H9 (cell line): ENCODE measurements at regions not wholly inside any gene's neighbourhood (a gene's known extent, or its start where the extent isn't known, plus 50 kb on each side); places are given as distances from the start of the nearest gene placed in this dataset.

Source experiments
- DNase-seq: peaks from one replicate; pipeline ENCODE4 v3.0.0-alpha.2; 2017
- H2AFZ ChIP-seq: one replicate; pipeline ENCODE4 v1.6.1; 2013; ENCODE audit warnings: mild to moderate bottlenecking, low read length, control low read depth, moderate library complexity
- H2AK5ac ChIP-seq: 2 replicates; pipeline ENCODE4 v1.6.1; 2013; ENCODE audit warnings: low read length, control low read depth, mixed read lengths; ENCODE audit not compliant: insufficient read length
- H2BK120ac ChIP-seq: one replicate; pipeline ENCODE4 v1.6.1; 2013; ENCODE audit warnings: low read depth, mild to moderate bottlenecking, low read length, control low read depth, inconsistent platforms; ENCODE audit not compliant: poor library complexity, severe bottlenecking
- H2BK12ac ChIP-seq: 2 replicates; pipeline ENCODE4 v1.6.1; 2013; ENCODE audit warnings: low read length, control low read depth, mixed read lengths, low read depth; ENCODE audit not compliant: insufficient read length
- H2BK15ac ChIP-seq: 2 replicates; pipeline ENCODE4 v1.6.1; 2013; ENCODE audit warnings: low read depth, low read length, control low read depth
- H2BK20ac ChIP-seq: one replicate; pipeline ENCODE4 v1.6.1; 2013; ENCODE audit warnings: low read depth, mild to moderate bottlenecking, low read length, control low read depth, inconsistent platforms; ENCODE audit not compliant: poor library complexity, severe bottlenecking
- H2BK5ac ChIP-seq: 2 replicates; pipeline ENCODE4 v1.6.1; 2013; ENCODE audit warnings: low read length, control low read depth, mixed read lengths; ENCODE audit not compliant: insufficient read length
- H3K14ac ChIP-seq: 2 replicates; pipeline ENCODE4 v1.6.1; 2013; ENCODE audit warnings: low read length, control low read depth; ENCODE audit not compliant: insufficient read depth
- H3K18ac ChIP-seq: 2 replicates; pipeline ENCODE4 v1.6.1; 2013; ENCODE audit warnings: low read depth, mild to moderate bottlenecking, mixed read lengths, low read length, control low read depth; ENCODE audit not compliant: insufficient read length
- H3K23ac ChIP-seq: 2 replicates; pipeline ENCODE4 v1.6.1; 2013; ENCODE audit warnings: low read length, control low read depth, mixed read lengths, low read depth; ENCODE audit not compliant: insufficient read length
- H3K23me2 ChIP-seq: 2 replicates; pipeline ENCODE4 v1.6.1; 2013; ENCODE audit warnings: low read depth, mild to moderate bottlenecking, mixed read lengths, low read length, control low read depth; ENCODE audit not compliant: insufficient read length, poor library complexity, severe bottlenecking
- H3K27ac ChIP-seq: 2 replicates; pipeline ENCODE4 v1.5.1; 2013; ENCODE audit warnings: low read length, control low read depth, mixed read lengths, low read depth; ENCODE audit not compliant: insufficient read length
- H3K27me3 ChIP-seq: 2 replicates; pipeline ENCODE4 v1.6.1; 2013; ENCODE audit warnings: low read length, control low read depth, inconsistent platforms; ENCODE audit not compliant: insufficient read depth
- H3K4ac ChIP-seq: 2 replicates; pipeline ENCODE4 v1.6.1; 2013; ENCODE audit warnings: low read depth, mild to moderate bottlenecking, control low read depth, inconsistent platforms, low read length, moderate library complexity
- H3K4me1 ChIP-seq: 2 replicates; pipeline ENCODE4 v1.6.1; 2013; ENCODE audit warnings: low read length, control low read depth, inconsistent platforms; ENCODE audit not compliant: insufficient read depth
- H3K4me2 ChIP-seq: 2 replicates; pipeline ENCODE4 v1.6.1; 2013; ENCODE audit warnings: low read length, control low read depth, mixed read lengths; ENCODE audit not compliant: insufficient read length, insufficient read depth
- H3K56ac ChIP-seq: 2 replicates; pipeline ENCODE4 v1.6.1; 2013; ENCODE audit warnings: low read depth, mild to moderate bottlenecking, mixed read lengths, low read length, control low read depth; ENCODE audit not compliant: insufficient read length
- H3K79me1 ChIP-seq: 2 replicates; pipeline ENCODE4 v1.6.1; 2013; ENCODE audit warnings: low read depth, mild to moderate bottlenecking, moderate library complexity, low read length, control low read depth, inconsistent platforms; ENCODE audit not compliant: insufficient read depth, poor library complexity, severe bottlenecking
- H3K79me2 ChIP-seq: 2 replicates; pipeline ENCODE4 v1.6.1; 2013; ENCODE audit warnings: low read length, control low read depth, inconsistent platforms; ENCODE audit not compliant: insufficient read depth
- H3K9ac ChIP-seq: 2 replicates; pipeline ENCODE4 v1.6.1; 2013; ENCODE audit warnings: low read length, control low read depth, mixed read lengths; ENCODE audit not compliant: insufficient read length; ENCODE audit errors: extremely low read depth
- H3K9me3 ChIP-seq: one replicate; pipeline ENCODE4 v1.6.1; 2013; ENCODE audit warnings: low read depth, low read length, inconsistent platforms; ENCODE audit not compliant: control insufficient read depth
- H3T11ph ChIP-seq: one replicate; pipeline ENCODE4 v1.6.1; 2013; ENCODE audit warnings: mild to moderate bottlenecking, low read length, control low read depth, inconsistent platforms
- H4K20me1 ChIP-seq: one replicate; pipeline ENCODE4 v1.6.1; 2013; ENCODE audit not compliant: control insufficient read depth, insufficient read length, insufficient read depth
- H4K5ac ChIP-seq: 2 replicates; pipeline ENCODE4 v1.6.1; 2013; ENCODE audit warnings: low read depth, mild to moderate bottlenecking, mixed read lengths, low read length, control low read depth; ENCODE audit not compliant: insufficient read length
- H4K8ac ChIP-seq: replicated peaks from 2 replicates; pipeline ENCODE4 v1.6.1; 2013; ENCODE audit warnings: low read length, control low read depth, mixed read lengths, low read depth; ENCODE audit not compliant: insufficient read length
- H4K91ac ChIP-seq: 2 replicates; pipeline ENCODE4 v1.6.1; 2013; ENCODE audit warnings: low read depth, mild to moderate bottlenecking, moderate library complexity, mixed read lengths, low read length, control low read depth; ENCODE audit not compliant: insufficient read length
- H3K27ac Mint-ChIP-seq, 3 experiments: 2 replicates in 2 of 3; 3 replicates in 1 of 3; pipeline ENCODE4 v1.8.0; 2020 to 2021; ENCODE audit warnings: mixed read lengths in 3 of 3, mild to moderate bottlenecking in 1 of 3, moderate library complexity in 1 of 3
- H3K27me3 Mint-ChIP-seq: 2 replicates; pipeline ENCODE4 v1.8.0; 2021; ENCODE audit warnings: low read depth, mild to moderate bottlenecking, moderate library complexity, mixed read lengths
- H3K36me3 Mint-ChIP-seq, 3 experiments: 2 replicates in 2 of 3; 3 replicates in 1 of 3; pipeline ENCODE4 v1.8.0; 2020 to 2021; ENCODE audit warnings: low read depth in 3 of 3, mixed read lengths in 3 of 3; ENCODE audit not compliant: insufficient read depth in 1 of 3
- H3K4me1 Mint-ChIP-seq, 2 experiments: 2 replicates each; pipeline ENCODE4 v1.8.0; 2020; ENCODE audit warnings: mixed read lengths in 2 of 2
- H3K4me3 Mint-ChIP-seq, 2 experiments: 2 replicates in 1 of 2; 3 replicates in 1 of 2; pipeline ENCODE4 v1.8.0; 2020 to 2021; ENCODE audit warnings: mild to moderate bottlenecking in 2 of 2, mixed read lengths in 2 of 2, moderate library complexity in 1 of 2
- H3K9me3 Mint-ChIP-seq, 2 experiments: 2 replicates in 1 of 2; 3 replicates in 1 of 2; pipeline ENCODE4 v1.8.0; 2020; ENCODE audit warnings: mild to moderate bottlenecking in 2 of 2, mixed read lengths in 2 of 2, moderate library complexity in 1 of 2
- WGBS: extraction: QIAGEN DNeasy Blood & Tissue Kit; methylation state at CpG from one replicate; pipeline ENCODE4 v1.1.7; 2013; ENCODE audit warnings: missing lambda C conversion rate, low lambda C conversion rate, mixed read lengths; ENCODE audit not compliant: insufficient read length; ENCODE audit errors: extremely low coverage; 5-methylcytosine and 5-hydroxymethylcytosine counted together
- TF ChIP-seq, protein P1 (sequence below): fragments of 200-600 bp; sonication (generic); conservative IDR thresholded peaks from 3 replicates; pipeline ENCODE4 v1.8.0; 2021; ENCODE audit warnings: antibody characterized with exemption, mild to moderate bottlenecking

DNA sequence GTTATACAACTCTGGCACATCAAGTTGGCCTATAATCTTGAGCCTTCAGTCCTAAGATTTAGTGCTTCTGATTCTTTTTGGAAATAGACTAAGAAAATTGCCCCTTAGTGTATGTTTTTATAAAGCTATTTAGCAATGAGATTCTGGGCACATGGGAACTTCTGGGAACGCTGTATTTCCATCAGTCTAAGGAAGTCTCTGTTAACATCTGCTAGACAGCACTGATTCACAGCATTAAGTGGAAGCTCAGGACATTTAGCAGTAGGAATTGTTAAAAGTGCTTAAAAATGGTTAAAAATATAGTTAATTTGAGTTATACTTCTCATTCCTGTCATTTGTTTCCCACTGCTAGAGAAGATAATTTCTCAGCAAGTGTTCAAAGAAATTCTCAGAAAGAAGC is 579.1 kb downstream of the SLC16A7 start:
- Histone ChIP-seq H3K9me3 (no peaks in the 10 kb centered on the region), H3K27ac (no peak overlapping the region), H4K5ac (no peak overlapping the region), H3K4me2 (no peak overlapping the region), H3K27me3 (no peaks in the 10 kb centered on the region), H3K79me1 (no peaks in the 10 kb centered on the region), H2BK12ac (no peak overlapping the region), H3T11ph (no peak overlapping the region), H4K20me1 (no peaks in the 10 kb centered on the region), H2BK120ac (no peak overlapping the region), H3K23ac (no peak overlapping the region), H4K91ac (no peak overlapping the region), H3K4me1 (no peaks in the 10 kb centered on the region), H3K4ac (no peak overlapping the region), H3K23me2 (no peaks in the 10 kb centered on the region), H3K79me2 (no peaks in the 10 kb centered on the region), H3K56ac (no peak overlapping the region), H2BK15ac (no peak overlapping the region), H2AFZ (no peak overlapping the region), H3K18ac (no peak overlapping the region), H2BK20ac (no peak overlapping the region), H2BK5ac (no peak overlapping the region), H3K9ac (no peak overlapping the region), H4K8ac (no peak overlapping the region), H3K14ac (no peak overlapping the region), H2AK5ac (no peak overlapping the region)
- no CpG with 5 or more reads among the region's 1 CpG for WGBS
- Mint-ChIP-seq H3K27me3 (no peaks in the 10 kb centered on the region), H3K4me1 (no peaks in the 10 kb centered on the region), H3K27ac (no peak overlapping the region), H3K9me3 (no peaks in the 10 kb centered on the region), H3K4me3 (no peak overlapping the region), H3K36me3 (no peaks in the 10 kb centered on the region)
- no peak for DNase-seq
- TF ChIP-seq, protein P1, sequence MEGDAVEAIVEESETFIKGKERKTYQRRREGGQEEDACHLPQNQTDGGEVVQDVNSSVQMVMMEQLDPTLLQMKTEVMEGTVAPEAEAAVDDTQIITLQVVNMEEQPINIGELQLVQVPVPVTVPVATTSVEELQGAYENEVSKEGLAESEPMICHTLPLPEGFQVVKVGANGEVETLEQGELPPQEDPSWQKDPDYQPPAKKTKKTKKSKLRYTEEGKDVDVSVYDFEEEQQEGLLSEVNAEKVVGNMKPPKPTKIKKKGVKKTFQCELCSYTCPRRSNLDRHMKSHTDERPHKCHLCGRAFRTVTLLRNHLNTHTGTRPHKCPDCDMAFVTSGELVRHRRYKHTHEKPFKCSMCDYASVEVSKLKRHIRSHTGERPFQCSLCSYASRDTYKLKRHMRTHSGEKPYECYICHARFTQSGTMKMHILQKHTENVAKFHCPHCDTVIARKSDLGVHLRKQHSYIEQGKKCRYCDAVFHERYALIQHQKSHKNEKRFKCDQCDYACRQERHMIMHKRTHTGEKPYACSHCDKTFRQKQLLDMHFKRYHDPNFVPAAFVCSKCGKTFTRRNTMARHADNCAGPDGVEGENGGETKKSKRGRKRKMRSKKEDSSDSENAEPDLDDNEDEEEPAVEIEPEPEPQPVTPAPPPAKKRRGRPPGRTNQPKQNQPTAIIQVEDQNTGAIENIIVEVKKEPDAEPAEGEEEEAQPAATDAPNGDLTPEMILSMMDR = no peak
